Activated naive CD8-positive, alpha-beta T cell treated with anti-CD3 and anti-CD28 coated beads, Interleukin-2, amount 10 ng/mL, durations not matched to agents 7 days and 5 days (primary cell): ENCODE measurements at regions not wholly inside any gene's neighbourhood (a gene's known extent, or its start where the extent isn't known, plus 50 kb on each side); places are given as distances from the start of the nearest gene placed in this dataset.

Source experiments
- ATAC-seq: fragments of 150-1000 bp; cut with Tn5 transposase; one replicate; pipeline ENCODE4 v1.10.0; 2021; ENCODE audit warnings: low read depth, moderate library complexity
- POLR2A ChIA-PET: fragments of 350-600 bp; sonication (Branson Sonifier 250); formaldehyde crosslinking; loops from one replicate; lab custom pipeline; 2021; ENCODE audit warnings: antibody characterized with exemption; lab: Charles Lee
- DNase-seq: peaks from one replicate; pipeline ENCODE4 v3.0.0; 2021
- H3K27ac Mint-ChIP-seq: one replicate; pipeline ENCODE4 v1.8.0; 2022; ENCODE audit warnings: mild to moderate bottlenecking, mixed read lengths
- H3K27me3 Mint-ChIP-seq: one replicate; pipeline ENCODE4 v1.8.0; 2022; ENCODE audit warnings: mild to moderate bottlenecking, moderate library complexity, mixed read lengths
- H3K36me3 Mint-ChIP-seq: one replicate; pipeline ENCODE4 v1.8.0; 2021; ENCODE audit warnings: mild to moderate bottlenecking, mixed read lengths
- H3K4me1 Mint-ChIP-seq: one replicate; pipeline ENCODE4 v1.8.0; 2021; ENCODE audit warnings: mixed read lengths
- H3K4me3 Mint-ChIP-seq: one replicate; pipeline ENCODE4 v1.8.0; 2022; ENCODE audit warnings: mild to moderate bottlenecking, moderate library complexity, mixed read lengths
- H3K9me3 Mint-ChIP-seq: one replicate; pipeline ENCODE4 v1.8.0; 2021; ENCODE audit warnings: mixed read lengths

GRCh38 chr14:82438436-82438835 lies 904.8 kb upstream of the SEL1L start:
- DNase-seq: no peak
- Mint-ChIP-seq H3K9me3 (peaks cover 9% of the 10 kb centered on the region), H3K4me3 (no peak overlapping the region), H3K36me3 (no peaks in the 10 kb centered on the region), H3K27me3 (no peaks in the 10 kb centered on the region), H3K27ac (no peak overlapping the region), H3K4me1 (no peaks in the 10 kb centered on the region)
- POLR2A ChIA-PET: no interaction called here
- ATAC-seq: no peak

GRCh38 chr14:82441270-82441669 lies 907.6 kb upstream of the SEL1L start:
- Mint-ChIP-seq H3K36me3 (no peaks in the 10 kb centered on the region), H3K27ac (no peak overlapping the region), H3K4me1 (no peaks in the 10 kb centered on the region), H3K9me3 (peaks cover 5% of the 10 kb centered on the region), H3K27me3 (no peaks in the 10 kb centered on the region), H3K4me3 (no peak overlapping the region)
- ATAC-seq (no peak), DNase-seq (no peak)
- POLR2A ChIA-PET: no interaction called here

GRCh38 chr14:82445810-82446570 lies 912.3 kb upstream of the SEL1L start:
- ATAC-seq: no peak
- Mint-ChIP-seq H3K4me3 (no peak overlapping the region), H3K27me3 (no peaks in the 10 kb centered on the region), H3K9me3 (peaks cover 4% of the 10 kb centered on the region), H3K4me1 (no peaks in the 10 kb centered on the region), H3K27ac (no peak overlapping the region), H3K36me3 (no peaks in the 10 kb centered on the region)
- POLR2A ChIA-PET: no interaction called here
- DNase-seq: no peak

- no peak for DNase-seq
- Mint-ChIP-seq H3K36me3 (no peaks in the 10 kb centered on the region), H3K27me3 (no peaks in the 10 kb centered on the region), H3K4me3 (no peak overlapping the region), H3K4me1 (no peaks in the 10 kb centered on the region), H3K9me3 (peaks cover 5% of the 10 kb centered on the region), H3K27ac (no peak overlapping the region)
- ATAC-seq: no peak
- POLR2A ChIA-PET: no interaction called here
Observed at GRCh38 chr14:82447586-82447985, 913.9 kb upstream of the SEL1L start.

GRCh38 chr14:82449926-82450468 lies 916.3 kb upstream of the SEL1L start:
- H3K4me3 Mint-ChIP-seq: no peak overlapping the region
- no peaks in the 10 kb centered on the region for H3K4me1 Mint-ChIP-seq
- no peaks in the 10 kb centered on the region for H3K36me3 Mint-ChIP-seq
- peaks cover 5% of the 10 kb centered on the region for H3K9me3 Mint-ChIP-seq
- H3K27ac Mint-ChIP-seq: no peak overlapping the region
- H3K27me3 Mint-ChIP-seq: no peaks in the 10 kb centered on the region
- POLR2A ChIA-PET: no interaction called here
- ATAC-seq (no peak), DNase-seq (no peak)

- no peak overlapping the region for H3K4me3 Mint-ChIP-seq
- DNase-seq: no peak
- H3K27ac Mint-ChIP-seq: no peak overlapping the region
- H3K4me1 Mint-ChIP-seq: no peaks in the 10 kb centered on the region
- H3K36me3 Mint-ChIP-seq: no peaks in the 10 kb centered on the region
- no peak for ATAC-seq
- H3K27me3 Mint-ChIP-seq: no peaks in the 10 kb centered on the region
- H3K9me3 Mint-ChIP-seq: peaks cover 5% of the 10 kb centered on the region
- POLR2A ChIA-PET: no interaction called here
Observed at GRCh38 chr14:82451675-82452074, 918.0 kb upstream of the SEL1L start.

- H3K27ac Mint-ChIP-seq: no peak overlapping the region
- no peaks in the 10 kb centered on the region for H3K4me1 Mint-ChIP-seq
- H3K27me3 Mint-ChIP-seq: no peaks in the 10 kb centered on the region
- H3K4me3 Mint-ChIP-seq: no peak overlapping the region
- POLR2A ChIA-PET: no interaction called here
- H3K36me3 Mint-ChIP-seq: no peaks in the 10 kb centered on the region
- peaks cover 5% of the 10 kb centered on the region for H3K9me3 Mint-ChIP-seq
- ATAC-seq (no peak), DNase-seq (no peak)
Observed at GRCh38 chr14:82482345-82482744, 948.7 kb upstream of the SEL1L start.

- Mint-ChIP-seq H3K9me3 (peaks cover 5% of the 10 kb centered on the region), H3K4me3 (no peak overlapping the region), H3K27me3 (no peaks in the 10 kb centered on the region), H3K27ac (no peak overlapping the region), H3K4me1 (no peaks in the 10 kb centered on the region), H3K36me3 (no peaks in the 10 kb centered on the region)
- POLR2A ChIA-PET: no interaction called here
- DNase-seq: no peak
- no peak for ATAC-seq
Observed at GRCh38 chr14:82488473-82488872, 954.8 kb upstream of the SEL1L start.

GRCh38 chr14:82490397-82490796 lies 956.7 kb upstream of the SEL1L start:
- Mint-ChIP-seq H3K27me3 (no peaks in the 10 kb centered on the region), H3K4me3 (no peak overlapping the region), H3K9me3 (peaks cover 4% of the 10 kb centered on the region), H3K4me1 (no peaks in the 10 kb centered on the region), H3K36me3 (no peaks in the 10 kb centered on the region), H3K27ac (no peak overlapping the region)
- no peak for ATAC-seq
- POLR2A ChIA-PET: no interaction called here
- no peak for DNase-seq

GRCh38 chr14:82492157-82492556 lies 958.5 kb upstream of the SEL1L start:
- DNase-seq: no peak
- H3K4me3 Mint-ChIP-seq: no peak overlapping the region
- no peak for ATAC-seq
- H3K4me1 Mint-ChIP-seq: no peaks in the 10 kb centered on the region
- POLR2A ChIA-PET: no interaction called here
- peaks cover 8% of the 10 kb centered on the region for H3K9me3 Mint-ChIP-seq
- no peaks in the 10 kb centered on the region for H3K36me3 Mint-ChIP-seq
- no peak overlapping the region for H3K27ac Mint-ChIP-seq
- H3K27me3 Mint-ChIP-seq: no peaks in the 10 kb centered on the region

GRCh38 chr14:82500222-82500621 lies 966.6 kb upstream of the SEL1L start:
- ATAC-seq: no peak
- no peak overlapping the region for H3K27ac Mint-ChIP-seq
- H3K36me3 Mint-ChIP-seq: no peaks in the 10 kb centered on the region
- no peak overlapping the region for H3K4me3 Mint-ChIP-seq
- no peaks in the 10 kb centered on the region for H3K27me3 Mint-ChIP-seq
- DNase-seq: no peak
- POLR2A ChIA-PET: no interaction called here
- H3K9me3 Mint-ChIP-seq: peaks cover 6% of the 10 kb centered on the region
- no peaks in the 10 kb centered on the region for H3K4me1 Mint-ChIP-seq

- H3K4me1 Mint-ChIP-seq: no peaks in the 10 kb centered on the region
- no peaks in the 10 kb centered on the region for H3K27me3 Mint-ChIP-seq
- POLR2A ChIA-PET: no interaction called here
- peaks cover 5% of the 10 kb centered on the region for H3K9me3 Mint-ChIP-seq
- DNase-seq: no peak
- H3K4me3 Mint-ChIP-seq: no peak overlapping the region
- no peaks in the 10 kb centered on the region for H3K36me3 Mint-ChIP-seq
- ATAC-seq: no peak
- H3K27ac Mint-ChIP-seq: no peak overlapping the region
Observed at GRCh38 chr14:82501554-82501953, 967.9 kb upstream of the SEL1L start.

- Mint-ChIP-seq H3K4me1 (no peaks in the 10 kb centered on the region), H3K9me3 (peaks cover 2% of the 10 kb centered on the region), H3K4me3 (no peak overlapping the region), H3K36me3 (no peaks in the 10 kb centered on the region), H3K27ac (no peak overlapping the region), H3K27me3 (no peaks in the 10 kb centered on the region)
- POLR2A ChIA-PET: no interaction called here
- ATAC-seq (no peak), DNase-seq (no peak)
Observed at GRCh38 chr14:82502043-82502442, 968.4 kb upstream of the SEL1L start.

- Mint-ChIP-seq H3K4me3 (no peak overlapping the region), H3K4me1 (no peaks in the 10 kb centered on the region), H3K27me3 (no peaks in the 10 kb centered on the region), H3K36me3 (no peaks in the 10 kb centered on the region), H3K9me3 (peaks cover 2% of the 10 kb centered on the region), H3K27ac (no peak overlapping the region)
- DNase-seq (no peak), ATAC-seq (no peak)
- POLR2A ChIA-PET: no interaction called here
Observed at GRCh38 chr14:82504894-82505293, 971.2 kb upstream of the SEL1L start.
